ENCODE measurements at regions not wholly inside any gene's neighbourhood (a gene's known extent, or its start where the extent isn't known, plus 50 kb on each side); places are given as distances from the start of the nearest gene placed in this dataset.
A peak's percentile ranks its signal among the peaks of the same experiment; 100 is the strongest.
"Not testable (repeated sequence)": the region's sequence is repeated elsewhere in the genome, so short reads cannot be mapped to it uniquely, and the experiment has no call there.

DNA sequence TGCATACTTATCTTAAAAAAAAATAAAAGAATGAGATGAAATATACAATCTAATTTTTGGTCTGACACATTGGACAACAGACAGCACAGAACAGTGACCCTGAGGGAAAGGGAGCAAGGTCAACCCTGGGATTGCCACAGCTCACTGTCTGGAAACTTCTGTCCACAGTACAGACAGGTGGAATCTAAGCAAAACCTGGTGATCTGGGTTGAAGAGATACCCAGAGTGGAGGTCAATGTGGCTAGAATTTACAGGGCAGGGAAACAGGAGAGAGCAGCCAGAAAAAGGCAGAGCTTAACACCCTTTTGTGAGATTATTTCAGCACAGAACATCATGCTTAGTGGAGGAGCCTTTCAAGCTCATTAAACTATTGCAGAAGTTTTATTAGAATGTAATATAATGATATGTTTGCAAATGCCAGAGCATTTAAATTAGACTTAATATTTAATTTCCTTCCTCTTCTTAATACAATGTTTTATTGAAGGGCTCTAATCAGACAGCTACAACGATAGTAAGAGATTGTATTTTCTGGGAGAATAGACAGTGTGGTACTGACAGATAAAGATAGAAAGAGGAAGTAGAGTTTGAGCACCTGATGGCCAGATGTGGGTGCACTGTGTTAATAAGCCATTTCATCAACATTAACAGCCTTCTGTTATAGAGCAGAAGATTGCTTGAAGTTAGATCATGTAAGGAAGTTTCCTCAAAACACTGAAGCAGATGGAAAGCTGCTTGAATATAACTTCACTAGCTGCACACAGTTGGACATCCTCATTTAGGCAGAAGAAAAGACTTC, 309.4 kb downstream of the HGF start:
- TF ChIP-seq, protein P1, sequence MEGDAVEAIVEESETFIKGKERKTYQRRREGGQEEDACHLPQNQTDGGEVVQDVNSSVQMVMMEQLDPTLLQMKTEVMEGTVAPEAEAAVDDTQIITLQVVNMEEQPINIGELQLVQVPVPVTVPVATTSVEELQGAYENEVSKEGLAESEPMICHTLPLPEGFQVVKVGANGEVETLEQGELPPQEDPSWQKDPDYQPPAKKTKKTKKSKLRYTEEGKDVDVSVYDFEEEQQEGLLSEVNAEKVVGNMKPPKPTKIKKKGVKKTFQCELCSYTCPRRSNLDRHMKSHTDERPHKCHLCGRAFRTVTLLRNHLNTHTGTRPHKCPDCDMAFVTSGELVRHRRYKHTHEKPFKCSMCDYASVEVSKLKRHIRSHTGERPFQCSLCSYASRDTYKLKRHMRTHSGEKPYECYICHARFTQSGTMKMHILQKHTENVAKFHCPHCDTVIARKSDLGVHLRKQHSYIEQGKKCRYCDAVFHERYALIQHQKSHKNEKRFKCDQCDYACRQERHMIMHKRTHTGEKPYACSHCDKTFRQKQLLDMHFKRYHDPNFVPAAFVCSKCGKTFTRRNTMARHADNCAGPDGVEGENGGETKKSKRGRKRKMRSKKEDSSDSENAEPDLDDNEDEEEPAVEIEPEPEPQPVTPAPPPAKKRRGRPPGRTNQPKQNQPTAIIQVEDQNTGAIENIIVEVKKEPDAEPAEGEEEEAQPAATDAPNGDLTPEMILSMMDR (IDR thresholded peaks at IDR 0.05; ENCODE audit: control insufficient read depth, insufficient read depth, low read depth, low read length, missing control alignments) = no peak
- no peak for DNase-seq (ENCODE audit: low read depth)

GRCh38 chr7:81459485-81459884, 310.4 kb downstream of the HGF start:
- TF ChIP-seq, protein P1 (IDR thresholded peaks at IDR 0.05; ENCODE audit: control insufficient read depth, insufficient read depth, low read depth, low read length, missing control alignments) = no peak

More for the DNA sequence above, 309.4 kb downstream of the HGF start:
- no peak overlapping the region for H3K4me3 ChIP-seq (ENCODE audit: control insufficient read depth, low read depth, low read length)

DNA sequence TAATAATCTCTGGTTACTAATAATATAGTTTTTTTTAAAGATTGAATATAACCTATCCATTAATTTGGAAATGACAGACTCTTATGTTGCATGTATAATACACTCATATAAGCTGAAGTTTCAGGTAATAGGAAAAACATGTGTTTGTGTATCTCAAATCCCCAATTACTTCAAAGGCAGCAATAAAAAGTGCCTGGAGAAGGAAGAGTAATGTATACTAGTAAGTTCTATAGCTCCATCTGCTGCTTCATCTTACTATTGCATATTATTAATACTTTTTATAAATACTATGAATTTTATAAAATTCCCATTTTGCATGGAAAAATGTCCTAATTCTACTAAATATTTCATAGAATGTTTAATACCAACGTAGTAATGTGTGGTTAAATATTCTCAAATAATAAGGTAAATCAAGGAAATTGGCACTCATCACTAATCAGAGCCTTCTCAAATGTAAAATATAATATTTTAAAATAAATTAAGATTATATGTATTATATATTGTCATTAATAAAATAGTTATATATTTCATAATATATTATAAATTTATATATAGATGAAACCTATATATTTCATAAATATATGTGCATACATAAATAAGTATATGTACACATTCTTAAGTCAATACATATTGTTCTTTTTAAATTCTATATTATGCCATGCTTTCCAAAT, 311.9 kb downstream of the HGF start:
- TF ChIP-seq, protein P1 (IDR thresholded peaks at IDR 0.05; ENCODE audit: control insufficient read depth, insufficient read depth, low read depth, low read length, missing control alignments) = peak; percentile 39
- peak; percentile 37 for DNase-seq (ENCODE audit: low read depth)
- no peak overlapping the region for H3K4me3 ChIP-seq (ENCODE audit: control insufficient read depth, low read depth, low read length)

More at GRCh38 chr7:81459485-81459884, 310.4 kb downstream of the HGF start:
- H3K4me3 ChIP-seq (ENCODE audit: control insufficient read depth, low read depth, low read length) = no peak overlapping the region
- DNase-seq (ENCODE audit: low read depth) = no peak

- DNase-seq (ENCODE audit: low read depth); H3K4me3 ChIP-seq (ENCODE audit: control insufficient read depth, low read depth, low read length): not testable (repeated sequence)
Observed at GRCh38 chr7:81453770-81454169, 316.1 kb downstream of the HGF start.

GRCh38 chr7:81449105-81449504, 320.7 kb downstream of the HGF start:
- TF ChIP-seq, protein P1 (IDR thresholded peaks at IDR 0.05; ENCODE audit: control insufficient read depth, insufficient read depth, low read depth, low read length, missing control alignments) = no peak
- H3K4me3 ChIP-seq (ENCODE audit: control insufficient read depth, low read depth, low read length) = no peak overlapping the region
- DNase-seq (ENCODE audit: low read depth) = no peak

DNA sequence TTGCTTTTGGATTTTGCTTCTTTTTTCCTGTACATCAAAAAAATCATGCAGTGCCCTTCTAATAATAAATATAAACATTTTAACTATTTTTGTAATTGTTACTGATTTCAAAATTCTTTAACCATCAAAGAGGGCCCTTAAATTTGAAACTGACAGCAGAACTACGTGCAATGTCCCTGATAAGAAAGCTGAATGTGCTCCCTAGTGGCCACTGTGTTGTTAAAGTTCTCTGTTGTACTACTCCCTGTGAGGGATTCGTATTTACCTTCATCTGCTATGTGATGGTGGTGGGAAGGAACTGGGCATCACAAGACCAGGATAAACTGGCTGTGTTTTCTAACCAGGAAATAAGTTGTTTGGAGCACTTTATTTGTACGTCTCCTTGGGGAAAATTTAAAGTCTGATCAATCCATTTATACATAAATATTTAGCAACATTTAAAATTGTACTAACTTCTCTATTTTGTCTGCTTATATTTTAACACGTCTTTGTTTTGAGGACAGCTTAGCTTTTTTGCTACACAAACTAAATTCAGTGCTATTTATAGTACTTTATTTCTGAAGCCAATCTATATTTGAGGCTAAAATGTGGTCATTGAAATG, 322.4 kb downstream of the HGF start:
- TF ChIP-seq, protein P1 (IDR thresholded peaks at IDR 0.05; ENCODE audit: control insufficient read depth, insufficient read depth, low read depth, low read length, missing control alignments) = peak; percentile 60
- H3K4me3 ChIP-seq (ENCODE audit: control insufficient read depth, low read depth, low read length) = no peak overlapping the region
- peak; percentile 41 for DNase-seq (ENCODE audit: low read depth)

DNA sequence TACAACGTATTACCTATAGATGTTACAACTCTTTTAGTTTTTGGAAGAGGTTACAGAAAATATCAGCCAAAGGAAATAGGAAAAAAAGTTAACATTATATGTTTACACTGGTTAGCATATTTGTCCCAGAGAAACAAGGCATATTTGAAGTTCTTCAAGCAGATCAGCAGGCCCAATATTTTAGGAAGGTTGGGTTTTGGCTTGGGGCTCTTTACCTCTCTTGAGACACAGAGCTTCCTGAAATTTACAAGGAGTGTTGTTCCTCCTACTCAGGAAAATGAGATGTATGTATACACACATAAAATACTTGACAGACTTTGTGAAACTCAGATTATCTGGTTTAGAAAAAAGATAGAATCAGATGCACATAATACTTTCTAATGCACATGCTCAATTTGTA, 323.6 kb downstream of the HGF start:
- TF ChIP-seq, protein P1 (IDR thresholded peaks at IDR 0.05; ENCODE audit: control insufficient read depth, insufficient read depth, low read depth, low read length, missing control alignments) = no peak
- DNase-seq (ENCODE audit: low read depth) = no peak
- H3K4me3 ChIP-seq (ENCODE audit: control insufficient read depth, low read depth, low read length) = no peak overlapping the region
